ENCODE measurements at regions not wholly inside any gene's neighbourhood (a gene's known extent, or its start where the extent isn't known, plus 50 kb on each side); places are given as distances from the start of the nearest gene placed in this dataset.

GRCh38 chr14:101128478-101129321 lies 225.2 kb upstream of the RTL1 start (continued):
- TF ChIP-seq ZNF462 (CRISPR knock-in tag; IDR thresholded peaks at IDR 0.05) (no peak), EZH2 (IDR thresholded peaks at IDR 0.05; ENCODE audit: low read depth, unreplicated experiment) (no peak)

GRCh38 chr14:101129521-101130167 lies 226.1 kb upstream of the RTL1 start:
- Histone ChIP-seq H3K79me2 (replicated peaks; ENCODE audit: insufficient read depth) (no peaks in the 10 kb centered on the region), H3K36me3 (ENCODE audit: insufficient read depth) (no peaks in the 10 kb centered on the region), H4K20me1 (replicated peaks; ENCODE audit: insufficient read depth) (no peaks in the 10 kb centered on the region), H3K4me1 (ENCODE audit: insufficient read depth) (no peaks in the 10 kb centered on the region), H3K27me3 (ENCODE audit: insufficient read depth) (no peaks in the 10 kb centered on the region), H3K27ac (ENCODE audit: low read depth) (no peak overlapping the region), H3K4me3 (no peak overlapping the region), H3F3A (replicated peaks; ENCODE audit: low read depth) (no peaks in the 10 kb centered on the region), H3K9me2 (ENCODE audit: insufficient read depth) (no peaks in the 10 kb centered on the region), H2AFZ (no peak overlapping the region), H3K4me2 (no peak overlapping the region)
- TF ChIP-seq, protein P1, sequence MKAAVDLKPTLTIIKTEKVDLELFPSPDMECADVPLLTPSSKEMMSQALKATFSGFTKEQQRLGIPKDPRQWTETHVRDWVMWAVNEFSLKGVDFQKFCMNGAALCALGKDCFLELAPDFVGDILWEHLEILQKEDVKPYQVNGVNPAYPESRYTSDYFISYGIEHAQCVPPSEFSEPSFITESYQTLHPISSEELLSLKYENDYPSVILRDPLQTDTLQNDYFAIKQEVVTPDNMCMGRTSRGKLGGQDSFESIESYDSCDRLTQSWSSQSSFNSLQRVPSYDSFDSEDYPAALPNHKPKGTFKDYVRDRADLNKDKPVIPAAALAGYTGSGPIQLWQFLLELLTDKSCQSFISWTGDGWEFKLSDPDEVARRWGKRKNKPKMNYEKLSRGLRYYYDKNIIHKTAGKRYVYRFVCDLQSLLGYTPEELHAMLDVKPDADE (IDR thresholded peaks at IDR 0.05): no peak
- TF ChIP-seq EZH2 (IDR thresholded peaks at IDR 0.05; ENCODE audit: low read depth, unreplicated experiment) (no peak), EZH2phosphoT487 (IDR thresholded peaks at IDR 0.05; ENCODE audit: unreplicated experiment) (no peak), CREB1 (CRISPR knock-in tag; IDR thresholded peaks at IDR 0.05; ENCODE audit: low read depth) (no peak), ZNF331 (CRISPR knock-in tag; IDR thresholded peaks at IDR 0.05; ENCODE audit: low read depth) (no peak)
- peaks cover 5% of the 10 kb centered on the region; the same call in 1 of the 3 replicates for H3K4me1 Mint-ChIP-seq
- DNase-seq (ENCODE audit: low spot score) (no peak), ATAC-seq (no peak)
- no peak overlapping the region for H3K4me3 Mint-ChIP-seq
- peaks cover 3% of the 10 kb centered on the region; the same call in 1 of the 3 replicates for H3K9me3 Mint-ChIP-seq
- H3K36me3 Mint-ChIP-seq (ENCODE audit: low read depth): no peaks in the 10 kb centered on the region
- H3K27me3 Mint-ChIP-seq (ENCODE audit: insufficient read depth, low read depth, poor library complexity): peaks cover 11% of the 10 kb centered on the region
- H3K27ac Mint-ChIP-seq: no peak overlapping the region
